GM19468 (cell line): ENCODE measurements at regions not wholly inside any gene's neighbourhood (a gene's known extent, or its start where the extent isn't known, plus 50 kb on each side); places are given as distances from the start of the nearest gene placed in this dataset.
"Not testable (repeated sequence)": the region's sequence is repeated elsewhere in the genome, so short reads cannot be mapped to it uniquely, and the experiment has no call there.

Experiments used
- ATAC-seq: cut with Tn5 transposase; IDR thresholded peaks from one replicate; pipeline ENCODE4 v1.9.1; 2021; ENCODE audit warnings: mild to moderate bottlenecking, moderate library complexity, moderate number of reproducible peaks; ENCODE audit not compliant: unreplicated experiment; ENCODE audit errors: extremely low read depth

GRCh38 chr2:4024605-4025004, 321.2 kb downstream of the DCDC2C start:
- ATAC-seq, result no peak

GRCh38 chr2:4029081-4029480, 325.7 kb downstream of the DCDC2C start:
- ATAC-seq, result no peak

GRCh38 chr2:4039896-4040295, 336.5 kb downstream of the DCDC2C start:
- ATAC-seq, result no peak

GRCh38 chr2:4047961-4048891, 344.9 kb downstream of the DCDC2C start:
- no peak for ATAC-seq

GRCh38 chr2:4049463-4049862, 346.1 kb downstream of the DCDC2C start:
- ATAC-seq, result no peak

GRCh38 chr2:4053769-4054493, 350.6 kb downstream of the DCDC2C start:
- no peak for ATAC-seq

- ATAC-seq, result no peak
Observed at GRCh38 chr2:4066217-4066616, 362.8 kb downstream of the DCDC2C start.

- ATAC-seq, result no peak
Observed at GRCh38 chr2:4073026-4073569, 369.7 kb downstream of the DCDC2C start.

GRCh38 chr2:4077017-4077416, 373.6 kb downstream of the DCDC2C start:
- no peak for ATAC-seq

GRCh38 chr2:4085186-4085585, 381.8 kb downstream of the DCDC2C start:
- no peak for ATAC-seq

GRCh38 chr2:4090668-4091630, 387.6 kb downstream of the DCDC2C start:
- no peak for ATAC-seq

- ATAC-seq, result no peak
Observed at GRCh38 chr2:4091869-4092268, 388.5 kb downstream of the DCDC2C start.

- no peak for ATAC-seq
Observed at GRCh38 chr2:4094743-4095142, 391.4 kb downstream of the DCDC2C start.

- no peak for ATAC-seq
Observed at GRCh38 chr2:4096978-4097766, 393.8 kb downstream of the DCDC2C start.

- no peak for ATAC-seq
Observed at GRCh38 chr2:4098137-4098536, 394.8 kb downstream of the DCDC2C start.

GRCh38 chr2:4101936-4102335, 398.6 kb downstream of the DCDC2C start:
- no peak for ATAC-seq

- ATAC-seq, result no peak
Observed at GRCh38 chr2:4107179-4107578, 403.8 kb downstream of the DCDC2C start.

- no peak for ATAC-seq
Observed at GRCh38 chr2:4110273-4110672, 406.9 kb downstream of the DCDC2C start.

- not testable (repeated sequence) for ATAC-seq
Observed at GRCh38 chr2:4115435-4115834, 412.1 kb downstream of the DCDC2C start.
